Hematopoietic multipotent progenitor cell treated with erythropoietin and hydrocortisone succinate and interleukin-3 and kit ligand, for 17 days (in vitro differentiated cells): ENCODE measurements at regions not wholly inside any gene's neighbourhood (a gene's known extent, or its start where the extent isn't known, plus 50 kb on each side); places are given as distances from the start of the nearest gene placed in this dataset.

Experiments
- DNase-seq: peaks from one replicate; pipeline ENCODE4 v3.0.0-alpha.2; 2015; ENCODE audit warnings: low spot score

DNA sequence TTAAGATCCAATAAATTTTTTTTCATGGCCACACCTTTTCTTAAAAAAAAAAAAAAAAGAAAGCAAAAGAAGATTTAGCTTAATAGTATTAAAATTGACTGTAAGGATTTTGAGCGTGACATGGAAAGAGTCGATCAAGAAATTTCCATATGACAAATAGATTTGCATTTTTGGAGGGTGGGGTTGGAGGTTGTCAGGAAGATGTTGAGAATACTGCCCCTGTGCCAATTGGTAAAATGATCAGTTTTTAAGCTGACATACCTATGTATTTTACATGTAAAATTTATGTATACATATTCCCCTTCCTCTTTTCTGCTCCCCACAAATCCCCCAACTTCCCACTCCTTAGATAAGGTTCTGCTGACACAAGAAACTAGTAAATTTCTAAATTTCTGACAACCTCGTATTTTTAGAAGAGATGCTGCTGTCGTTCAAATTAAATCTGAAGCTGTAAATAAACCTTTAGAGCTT lies 520.9 kb downstream of the CD83 start:
- DNase-seq = no peak

DNA sequence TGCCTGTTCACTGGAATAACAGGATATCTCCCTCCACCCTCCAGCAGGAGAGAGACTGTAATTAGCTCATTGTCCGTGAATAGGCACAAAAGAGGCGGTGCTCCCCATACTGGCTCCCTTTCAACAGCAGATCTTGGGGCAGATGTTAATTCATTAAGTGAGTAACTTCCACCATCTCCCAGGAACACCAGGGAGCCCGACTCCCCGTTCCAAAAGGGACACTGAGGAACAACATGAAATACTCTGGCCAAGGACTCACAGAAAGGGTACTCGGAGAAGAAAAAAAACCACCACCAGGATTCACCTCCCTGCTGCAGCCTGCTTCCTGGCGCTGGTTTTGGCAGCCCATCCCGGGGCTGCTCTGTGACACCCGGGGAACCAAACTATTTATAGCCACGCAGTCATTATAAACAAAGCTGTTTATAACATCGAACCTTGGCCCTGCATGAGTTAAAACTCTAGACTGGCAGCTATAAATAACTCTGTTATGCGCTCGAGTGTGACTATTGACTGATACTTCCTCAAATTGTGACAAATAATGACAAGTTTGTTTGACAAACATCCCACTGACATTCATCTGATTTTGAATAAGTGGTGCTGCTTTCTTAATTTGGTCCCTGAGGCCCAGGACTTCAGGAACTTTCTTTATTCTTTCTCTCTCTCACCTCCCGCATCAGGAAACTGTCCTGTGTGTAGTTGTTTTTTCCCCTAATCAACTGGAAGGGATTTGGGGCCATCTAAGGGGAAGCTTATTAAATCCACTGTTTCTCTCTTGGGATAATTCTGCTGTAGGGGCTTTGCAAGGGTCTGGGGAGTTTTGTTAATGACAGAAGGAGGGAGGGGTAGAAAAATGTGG lies 521.6 kb downstream of the CD83 start:
- DNase-seq = no peak

DNA sequence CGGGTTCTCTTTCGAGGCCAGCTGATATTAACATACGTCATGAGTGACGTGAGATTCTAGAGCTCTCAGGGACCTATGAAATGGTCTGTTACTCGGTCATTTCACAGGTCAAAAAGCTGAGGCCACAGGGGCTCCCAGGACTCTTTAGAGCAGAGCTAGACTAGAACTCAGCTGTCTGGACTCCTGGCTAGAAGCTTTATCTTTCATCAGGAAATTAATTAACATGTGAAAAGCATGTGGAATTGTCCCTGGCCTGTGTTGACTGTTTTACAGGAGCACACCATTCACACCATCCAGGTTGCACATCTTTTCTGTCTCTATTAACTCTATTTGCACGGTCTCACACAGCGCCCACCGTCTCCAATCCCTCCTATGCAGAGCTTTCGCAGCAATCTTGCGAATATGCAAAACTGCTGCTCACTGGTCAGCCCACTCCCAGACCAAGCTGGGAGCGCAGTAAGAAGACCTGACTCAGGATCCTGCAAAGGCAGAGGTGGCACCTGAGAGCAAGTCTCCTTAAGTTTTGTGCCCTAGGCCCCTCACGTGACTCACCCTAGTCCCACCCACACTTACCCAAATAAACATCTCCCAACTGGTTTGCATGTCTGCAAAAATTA lies 522.5 kb downstream of the CD83 start:
- no peak for DNase-seq

DNA sequence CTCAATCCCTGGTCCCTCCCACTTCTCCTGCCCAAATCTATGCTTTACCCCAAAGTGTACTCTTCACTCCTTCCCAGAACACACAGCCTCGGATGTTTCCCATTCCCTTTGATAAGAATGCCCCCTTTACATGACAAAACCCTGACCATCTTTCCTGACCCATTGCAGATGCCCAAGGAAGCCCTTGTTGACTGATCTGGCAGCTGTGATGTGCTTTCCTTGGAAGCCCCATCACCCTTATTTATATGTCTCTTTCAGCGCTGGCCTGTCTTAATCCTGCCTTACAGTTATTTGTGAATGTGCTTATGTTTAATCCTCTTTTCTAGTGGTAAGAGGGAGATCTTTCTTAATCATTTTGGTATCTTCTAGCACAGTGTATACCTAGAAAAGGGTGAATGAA lies 523.1 kb downstream of the CD83 start:
- DNase-seq = no peak

DNA sequence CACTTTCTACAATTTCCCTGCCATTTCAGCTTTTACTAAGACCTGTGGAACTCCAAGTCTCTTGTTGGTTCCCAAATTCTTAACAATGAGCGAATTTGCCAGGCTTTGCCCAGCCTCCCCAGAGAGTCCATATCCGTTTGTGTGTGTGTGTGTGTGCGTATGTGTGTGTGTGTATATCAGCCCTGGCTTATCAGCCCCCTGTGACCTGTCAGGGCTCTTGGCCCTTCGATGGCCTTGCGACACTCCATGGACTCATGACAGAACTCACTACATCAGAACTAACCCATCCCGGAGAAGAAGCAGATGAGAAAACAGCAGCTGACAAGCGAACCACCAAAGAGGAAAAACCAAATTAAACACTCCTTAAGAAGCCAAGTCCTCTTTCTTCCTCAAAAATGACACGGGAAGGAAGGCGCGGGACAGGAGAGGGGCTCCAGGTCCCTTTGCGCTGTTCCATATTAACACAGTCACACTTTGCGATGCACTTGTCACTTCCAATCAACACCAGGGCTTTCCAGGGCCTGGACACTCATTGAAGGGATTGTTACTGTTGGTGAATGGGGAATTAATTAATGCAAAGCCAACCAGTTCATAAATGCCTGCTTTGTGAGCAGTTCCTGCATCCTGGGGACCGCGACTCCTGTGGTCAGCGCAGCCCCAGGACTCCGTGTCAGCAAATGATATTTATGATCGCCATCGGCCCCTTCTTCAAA lies 524.0 kb downstream of the CD83 start:
- DNase-seq = no peak

DNA sequence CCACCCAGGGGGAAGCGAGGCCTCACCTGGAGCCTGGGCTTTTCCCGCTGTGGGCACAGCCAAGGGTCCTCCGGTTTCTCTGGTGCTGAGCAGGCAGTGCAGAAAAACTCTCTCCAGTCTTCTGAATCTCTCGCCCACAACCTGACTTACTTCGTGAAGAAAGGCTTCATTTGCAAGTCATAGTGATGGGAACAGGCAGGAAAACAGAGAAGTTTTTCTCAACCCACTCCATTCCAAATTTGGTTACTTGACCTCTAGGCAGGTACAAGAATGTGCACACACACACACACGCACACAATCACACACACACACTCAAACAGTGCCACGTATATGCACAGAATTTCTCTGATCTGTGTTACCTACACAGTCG lies 524.5 kb downstream of the CD83 start:
- DNase-seq = no peak

DNA sequence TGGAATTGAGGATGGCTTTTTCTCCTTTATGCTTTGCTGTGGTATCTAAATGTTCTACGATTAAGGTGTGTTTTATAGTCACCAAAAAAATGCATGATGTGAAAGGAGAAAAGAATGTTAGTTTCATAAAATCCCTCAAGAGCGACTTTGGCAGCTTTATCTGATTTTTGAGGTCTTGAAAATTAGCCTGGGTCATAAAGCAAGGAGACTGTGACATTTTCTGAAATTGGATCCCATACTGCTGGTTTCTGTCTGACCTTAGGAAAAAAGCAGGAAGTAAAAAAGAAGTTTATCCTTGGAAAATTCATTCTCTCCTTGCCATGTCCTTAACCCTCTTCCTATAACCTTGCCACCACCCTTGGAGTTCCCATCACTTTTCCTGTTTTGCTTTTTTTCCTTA lies 525.3 kb downstream of the CD83 start:
- DNase-seq = no peak

DNA sequence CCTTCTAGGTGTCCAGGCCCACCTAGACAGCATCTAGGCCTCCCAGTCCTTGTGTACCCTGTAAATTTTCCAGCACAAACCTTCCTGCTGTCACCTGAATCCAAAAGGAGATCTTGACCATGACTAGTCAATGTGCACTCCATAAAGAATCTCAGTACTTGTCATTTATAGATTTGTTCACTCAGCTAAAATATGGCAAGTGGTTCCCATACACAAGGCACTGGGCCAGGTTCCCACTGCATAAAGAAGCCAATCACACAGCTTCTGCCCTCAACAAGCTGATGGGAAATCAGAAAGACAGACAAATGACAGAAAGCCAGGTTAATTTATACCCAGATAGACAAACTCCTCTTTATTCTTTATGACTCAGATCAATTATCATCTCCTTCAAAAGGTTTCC lies 526.8 kb downstream of the CD83 start:
- DNase-seq = no peak

DNA sequence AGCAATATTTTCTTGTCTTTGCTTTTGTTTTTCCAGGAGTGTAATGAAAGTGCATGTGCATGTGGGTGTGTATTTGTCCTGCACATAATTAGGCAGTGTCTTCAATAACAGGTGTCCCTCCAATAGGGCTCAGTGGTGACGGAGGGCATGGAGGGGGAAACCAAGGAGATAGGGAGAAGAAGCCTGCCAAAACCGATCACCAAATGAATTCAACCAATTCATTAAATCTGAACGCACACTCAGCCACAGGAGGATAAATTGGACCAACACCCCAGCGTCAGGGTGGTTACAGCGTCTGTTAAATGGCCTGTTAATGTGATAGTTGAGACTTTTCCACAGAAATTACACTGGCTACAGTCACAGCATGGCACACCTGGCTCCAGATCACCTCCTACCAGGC lies 527.6 kb downstream of the CD83 start:
- no peak for DNase-seq

DNA sequence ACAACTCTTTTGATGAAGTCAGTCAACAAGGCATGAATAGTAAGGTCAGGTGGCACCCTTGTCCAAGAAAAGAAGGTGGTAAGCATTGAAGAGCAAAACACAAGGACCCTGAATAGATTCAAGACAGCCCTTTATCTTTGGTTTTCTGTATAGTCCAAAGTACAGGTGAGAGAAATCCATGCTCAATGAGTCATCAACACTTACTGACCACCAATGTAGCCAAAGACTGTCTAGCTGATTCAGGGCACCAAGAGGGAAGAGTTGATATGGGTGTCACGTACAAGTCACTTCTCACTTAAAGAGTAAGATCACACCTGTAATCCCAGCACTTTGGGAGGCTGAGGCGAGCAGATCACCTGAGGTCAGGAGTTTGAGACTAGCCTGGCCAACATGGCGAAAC lies 528.3 kb downstream of the CD83 start:
- DNase-seq = no peak

DNA sequence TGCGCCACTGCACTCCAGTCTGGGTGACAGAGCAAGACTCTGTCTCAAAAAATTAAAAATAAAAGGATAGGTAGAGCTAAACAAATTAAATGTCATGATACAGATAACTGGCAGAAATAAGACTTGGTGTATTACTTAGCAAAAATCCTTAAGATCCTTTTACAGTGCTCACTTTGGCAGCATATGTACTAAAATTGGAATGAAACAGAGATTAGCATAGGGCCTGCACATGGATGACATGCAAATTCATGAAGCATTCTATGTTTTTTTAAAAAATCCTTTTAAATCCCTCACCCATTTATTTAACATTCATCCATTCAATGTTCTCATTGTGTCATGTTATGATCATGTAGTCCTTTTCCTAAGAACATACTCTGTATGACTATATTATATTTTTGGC lies 528.8 kb downstream of the CD83 start:
- no peak for DNase-seq

DNA sequence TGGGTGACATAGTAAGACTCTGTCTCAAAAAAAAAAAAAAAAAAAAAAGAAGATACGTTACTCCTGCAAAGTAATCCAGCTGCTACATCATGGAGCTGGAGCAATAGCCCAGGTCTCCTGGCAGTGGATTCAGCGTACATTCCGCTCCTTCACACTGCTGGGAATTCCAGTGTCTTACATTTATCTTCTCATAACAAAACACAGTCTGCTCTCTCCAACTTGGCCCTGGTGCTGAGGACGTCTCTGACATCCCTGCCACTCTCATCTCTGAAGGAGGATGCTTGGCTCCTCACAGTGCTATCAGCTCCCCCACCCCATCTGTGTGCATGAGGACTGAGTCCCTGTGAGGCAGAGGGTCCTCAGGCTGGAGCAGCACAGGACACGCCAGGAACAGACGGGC lies 529.8 kb downstream of the CD83 start:
- DNase-seq = no peak

DNA sequence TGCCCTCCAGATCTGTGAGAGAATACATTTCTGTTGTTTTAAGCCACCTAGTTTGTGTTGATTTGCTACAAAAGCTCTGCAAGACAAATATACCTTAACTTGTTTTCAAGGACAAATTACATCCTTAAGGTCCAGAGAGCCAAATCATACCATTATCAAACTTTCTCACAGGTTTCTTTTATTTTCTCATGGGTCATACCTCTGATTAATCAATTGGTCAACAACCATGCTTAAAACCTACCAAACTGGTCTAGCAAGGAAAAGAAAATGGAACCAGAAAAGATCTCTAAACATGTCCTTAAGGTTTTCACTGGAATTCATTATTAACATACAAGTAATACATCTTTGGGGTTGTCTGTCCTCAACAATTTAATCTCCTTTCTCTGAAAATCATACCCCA lies 535.0 kb downstream of the CD83 start:
- no peak for DNase-seq

DNA sequence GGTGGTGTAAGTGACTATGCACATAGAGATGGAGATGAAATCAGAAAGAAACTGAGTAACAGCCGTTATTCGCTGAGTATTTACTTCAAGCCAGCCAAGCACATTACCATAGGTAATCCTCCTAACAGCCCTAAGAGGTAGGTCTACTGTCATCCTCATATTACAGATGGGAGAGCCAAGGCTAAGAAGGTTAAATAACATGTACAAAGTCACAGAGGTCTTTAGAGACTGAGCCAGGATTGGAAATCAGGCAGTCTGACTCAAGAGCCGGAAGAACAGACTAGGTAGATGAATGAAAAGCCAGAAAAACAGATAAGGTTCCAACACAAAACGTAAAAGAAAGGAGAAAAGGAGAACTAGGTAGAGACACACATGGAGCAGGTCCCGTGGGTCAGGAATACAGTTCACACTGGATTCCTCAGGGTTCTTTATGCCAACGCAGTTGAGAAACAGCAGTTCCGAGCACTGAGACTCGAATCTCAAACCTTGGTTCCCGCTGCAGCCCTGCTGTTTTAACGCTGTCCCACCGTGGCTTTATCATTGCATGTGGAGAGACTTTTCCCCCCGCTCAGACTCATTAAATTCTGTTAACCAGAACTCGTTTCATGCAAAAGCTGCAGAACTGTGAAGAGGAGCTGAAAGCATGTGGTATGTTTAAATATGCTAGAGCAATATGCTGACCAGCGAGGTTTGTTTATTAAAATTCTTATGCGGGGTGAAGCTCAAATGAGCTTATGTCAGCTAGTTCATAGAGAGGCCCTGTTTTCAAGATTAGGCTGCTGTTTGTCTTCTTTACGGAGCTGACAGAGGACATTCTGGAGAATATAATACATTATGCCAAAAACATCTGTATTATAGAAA lies 537.9 kb downstream of the CD83 start:
- DNase-seq = no peak

DNA sequence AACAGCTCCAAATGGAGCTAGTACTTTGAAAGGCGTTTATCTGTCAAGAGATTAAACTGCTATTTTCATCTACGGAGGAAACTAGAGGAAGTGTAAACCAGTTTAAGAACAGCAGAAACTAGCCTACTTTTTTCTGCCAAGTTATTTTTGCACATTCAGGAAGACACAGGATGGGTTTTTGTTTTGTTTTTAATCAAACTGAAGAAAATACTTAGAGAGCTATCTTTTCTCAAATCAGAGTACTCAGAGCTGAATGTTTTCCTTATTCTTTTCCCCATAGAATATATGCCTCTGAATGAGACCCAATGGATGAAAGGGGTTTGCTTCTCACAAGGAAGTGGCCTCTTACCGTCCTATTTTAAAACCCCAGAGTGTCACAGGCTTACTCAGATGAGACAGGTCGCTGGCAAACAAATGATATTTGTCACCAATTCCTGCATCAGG lies 538.5 kb downstream of the CD83 start:
- DNase-seq = no peak

DNA sequence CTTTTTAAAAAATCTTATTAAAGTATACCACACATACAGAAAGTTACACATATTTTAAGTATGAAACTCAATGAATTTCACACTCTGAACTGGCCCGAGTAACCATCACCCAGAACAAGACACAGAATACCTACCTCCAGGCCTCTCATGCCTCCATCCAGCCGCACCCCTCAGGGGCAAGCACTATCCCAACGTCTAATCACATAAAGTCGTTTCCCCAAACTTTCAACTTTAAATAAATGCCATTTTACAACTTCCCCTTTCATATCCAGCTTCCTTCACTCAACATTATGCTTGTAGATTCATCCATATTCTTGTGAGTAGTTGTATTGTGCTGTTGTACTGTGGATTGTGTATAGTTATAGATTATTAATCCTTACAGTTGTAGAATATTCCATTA lies 539.1 kb downstream of the CD83 start:
- no peak for DNase-seq

DNA sequence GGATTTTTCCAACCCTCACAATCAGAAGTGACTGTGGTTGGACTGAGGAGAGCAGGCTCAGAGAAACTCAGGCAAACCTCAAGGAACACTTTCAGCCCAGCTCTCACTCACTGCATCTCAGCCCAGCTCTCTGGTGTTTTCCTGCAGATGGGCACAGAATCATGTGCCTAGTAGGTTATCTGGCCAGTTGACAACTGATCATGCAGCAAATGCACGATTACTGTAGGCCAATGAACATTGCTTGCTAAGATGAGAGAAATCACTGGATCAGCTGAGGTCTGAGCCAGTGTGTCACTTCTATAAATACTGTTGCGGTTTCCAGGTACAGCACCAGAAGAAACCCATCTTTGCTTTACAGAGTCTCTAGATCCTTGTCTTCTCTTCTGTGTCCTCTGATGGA lies 540.5 kb downstream of the CD83 start:
- DNase-seq = no peak

DNA sequence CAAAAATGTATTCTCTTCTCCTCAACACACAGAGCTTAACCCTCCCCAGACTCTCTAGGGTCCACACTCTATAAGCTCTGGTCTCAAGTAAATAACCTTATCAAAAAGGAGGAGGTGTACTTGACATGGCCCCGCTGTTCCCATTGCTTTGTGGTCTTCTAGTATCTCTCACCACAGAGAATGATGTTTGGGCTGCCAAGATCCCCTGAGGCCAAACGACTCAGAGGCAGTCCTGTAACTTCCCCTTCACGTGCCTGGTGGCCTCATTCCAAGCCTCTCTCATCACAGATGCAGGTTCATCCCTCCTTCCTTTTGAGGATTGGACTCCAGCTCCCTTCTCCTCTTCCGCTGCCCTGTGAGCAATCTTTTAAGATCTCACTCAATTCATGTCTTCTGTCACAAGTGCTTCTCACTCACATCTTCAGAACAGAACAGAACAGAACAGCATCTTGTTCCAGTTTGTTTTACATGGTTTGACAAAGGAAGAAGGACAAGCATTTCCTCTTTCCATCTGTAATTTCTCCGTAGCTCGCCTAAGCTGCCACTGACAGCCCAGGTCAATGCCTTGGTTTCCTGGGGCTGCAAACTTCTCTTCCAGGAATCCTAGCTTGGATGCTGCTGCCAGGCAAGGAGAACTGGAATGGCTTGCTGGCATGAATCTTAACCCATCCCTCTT lies 541.5 kb downstream of the CD83 start:
- no peak for DNase-seq

DNA sequence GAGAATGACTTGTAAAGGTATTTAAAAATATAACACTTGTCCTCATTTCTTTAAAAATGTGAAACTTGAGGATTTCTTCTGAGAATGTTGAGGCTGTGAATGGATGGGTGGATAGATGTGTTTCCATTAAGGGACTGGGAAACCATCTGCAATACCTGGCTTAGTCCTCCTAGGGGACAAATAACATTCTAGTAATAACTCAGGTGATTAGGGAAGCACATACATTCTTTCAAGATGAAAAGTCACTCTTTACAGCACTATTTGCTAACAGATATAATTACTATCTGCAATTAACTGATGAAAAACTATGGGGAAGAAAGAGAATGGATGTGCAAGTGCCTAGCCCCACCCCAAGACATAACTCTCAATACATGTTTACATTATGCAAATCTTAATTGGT lies 542.3 kb downstream of the CD83 start:
- no peak for DNase-seq

DNA sequence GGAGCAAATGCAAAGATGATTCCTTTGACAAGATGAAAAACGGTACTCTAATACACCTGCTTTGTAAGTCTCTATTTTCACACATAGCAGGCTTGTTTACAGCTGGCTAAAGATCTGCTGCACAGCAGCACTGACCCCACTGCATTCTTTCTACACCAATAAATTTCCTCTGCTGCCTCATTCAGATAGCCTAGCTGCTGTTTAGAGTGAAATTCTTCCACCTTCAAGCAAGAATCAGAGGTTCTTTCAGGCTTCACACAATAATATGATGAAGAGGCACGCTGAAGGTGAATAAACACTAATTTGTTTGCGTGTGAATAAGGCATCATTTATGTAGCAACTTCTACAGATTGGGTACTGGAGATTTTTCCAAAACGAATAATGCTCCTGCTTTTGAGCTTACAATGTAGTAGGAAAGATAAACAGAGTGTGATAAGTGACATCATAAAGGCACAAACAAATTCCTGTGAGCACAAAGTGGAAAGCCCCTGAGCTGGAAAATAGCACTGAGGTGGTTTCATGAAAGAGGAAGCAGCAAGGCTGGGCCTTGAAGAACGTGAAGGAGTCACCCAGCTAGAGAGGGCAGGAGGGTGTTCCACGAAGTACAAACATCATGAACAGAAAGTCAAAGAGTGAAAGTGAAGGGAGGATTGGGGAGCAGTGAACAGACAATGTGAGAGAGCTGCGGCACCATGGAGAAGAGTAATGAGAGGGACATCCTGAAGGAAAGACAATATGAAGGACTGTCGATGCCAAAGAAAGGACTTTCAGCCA lies 543.4 kb downstream of the CD83 start:
- DNase-seq = no peak

DNA sequence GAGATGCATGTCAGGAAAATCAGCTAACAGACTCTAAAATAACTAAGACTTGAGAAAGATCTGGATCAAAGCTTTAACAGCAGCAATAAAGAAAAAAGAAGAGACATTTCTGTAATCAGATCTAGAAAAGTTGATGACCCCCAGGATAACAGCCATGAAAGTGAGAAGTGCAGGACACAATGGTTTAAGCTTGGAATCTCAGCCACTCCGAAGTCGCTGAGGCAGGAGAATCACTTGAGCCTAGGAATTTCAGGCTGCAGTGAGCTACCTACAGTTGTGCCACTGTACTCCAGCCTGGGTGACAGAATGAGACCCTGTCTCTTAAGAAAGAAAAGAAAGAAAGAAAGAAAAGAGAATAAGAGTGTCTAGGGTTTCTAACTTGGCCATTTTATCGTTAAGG lies 544.1 kb downstream of the CD83 start:
- no peak for DNase-seq
